Brain microvascular endothelial cell (primary cell): ENCODE measurements at regions not wholly inside any gene's neighbourhood (a gene's known extent, or its start where the extent isn't known, plus 50 kb on each side); places are given as distances from the start of the nearest gene placed in this dataset.

ENCODE experiments used
- DNase-seq: peaks from one replicate; pipeline ENCODE4 v3.0.0-alpha.2; 2020
- H3K27ac ChIP-seq: fragments of 250-450 bp; sonication (Bioruptor Pico); 2 replicates; pipeline ENCODE4 v1.5.1; 2020; ENCODE audit warnings: mild to moderate bottlenecking, moderate library complexity
- H3K27me3 ChIP-seq: fragments of 250-450 bp; sonication (Bioruptor Pico); replicated peaks from 2 replicates; pipeline ENCODE4 v1.5.1; 2020; ENCODE audit warnings: mild to moderate bottlenecking
- H3K36me3 ChIP-seq: fragments of 250-450 bp; sonication (Bioruptor Pico); replicated peaks from 2 replicates; pipeline ENCODE4 v1.5.1; 2020; ENCODE audit warnings: mild to moderate bottlenecking
- H3K4me3 ChIP-seq: 2 replicates; pipeline ENCODE4 v1.5.1; 2011; ENCODE audit warnings: low read depth, mild to moderate bottlenecking, control low read depth, low read length, moderate library complexity
- in situ Hi-C: cut with HindIII; loops from 2 replicates; pipeline ENCODE4 v1.10.0; 2017; ENCODE audit warnings: low sequenced_read_pairs, low pct_ligation_motif_present
- TF ChIP-seq, protein P1 (sequence below): IDR thresholded peaks from 2 replicates; pipeline ENCODE4 v1.5.1; 2011; ENCODE audit warnings: low read depth, mild to moderate bottlenecking, moderate library complexity, low read length, control low read depth, inconsistent platforms; ENCODE audit errors: missing control alignments

DNA sequence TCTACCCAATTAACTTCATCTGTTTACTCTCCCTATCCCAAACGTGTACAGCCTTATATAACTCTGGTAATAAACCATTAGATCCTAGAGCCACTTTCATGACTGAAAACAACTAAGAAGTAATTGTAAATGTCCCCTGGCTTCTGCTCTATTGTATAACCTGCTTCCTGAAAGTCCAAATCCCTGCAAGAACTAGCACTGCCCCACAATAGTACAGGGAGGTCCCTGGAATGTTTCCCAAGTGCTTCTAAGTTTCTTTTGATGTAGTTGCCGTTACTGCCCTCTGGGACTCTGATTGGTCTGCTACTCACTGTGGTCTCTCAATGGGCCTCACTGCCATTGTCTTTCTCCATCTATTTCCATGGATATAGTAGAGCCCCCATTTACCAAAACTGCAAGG lies 764.0 kb upstream of the GHITM start:
- TF ChIP-seq, protein P1, sequence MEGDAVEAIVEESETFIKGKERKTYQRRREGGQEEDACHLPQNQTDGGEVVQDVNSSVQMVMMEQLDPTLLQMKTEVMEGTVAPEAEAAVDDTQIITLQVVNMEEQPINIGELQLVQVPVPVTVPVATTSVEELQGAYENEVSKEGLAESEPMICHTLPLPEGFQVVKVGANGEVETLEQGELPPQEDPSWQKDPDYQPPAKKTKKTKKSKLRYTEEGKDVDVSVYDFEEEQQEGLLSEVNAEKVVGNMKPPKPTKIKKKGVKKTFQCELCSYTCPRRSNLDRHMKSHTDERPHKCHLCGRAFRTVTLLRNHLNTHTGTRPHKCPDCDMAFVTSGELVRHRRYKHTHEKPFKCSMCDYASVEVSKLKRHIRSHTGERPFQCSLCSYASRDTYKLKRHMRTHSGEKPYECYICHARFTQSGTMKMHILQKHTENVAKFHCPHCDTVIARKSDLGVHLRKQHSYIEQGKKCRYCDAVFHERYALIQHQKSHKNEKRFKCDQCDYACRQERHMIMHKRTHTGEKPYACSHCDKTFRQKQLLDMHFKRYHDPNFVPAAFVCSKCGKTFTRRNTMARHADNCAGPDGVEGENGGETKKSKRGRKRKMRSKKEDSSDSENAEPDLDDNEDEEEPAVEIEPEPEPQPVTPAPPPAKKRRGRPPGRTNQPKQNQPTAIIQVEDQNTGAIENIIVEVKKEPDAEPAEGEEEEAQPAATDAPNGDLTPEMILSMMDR = no peak
- no peak for DNase-seq
- Histone ChIP-seq H3K27ac (no peak overlapping the region), H3K4me3 (no peak overlapping the region), H3K36me3 (no peaks in the 10 kb centered on the region), H3K27me3 (no peaks in the 10 kb centered on the region)
- in situ Hi-C loops = no loop called here

DNA sequence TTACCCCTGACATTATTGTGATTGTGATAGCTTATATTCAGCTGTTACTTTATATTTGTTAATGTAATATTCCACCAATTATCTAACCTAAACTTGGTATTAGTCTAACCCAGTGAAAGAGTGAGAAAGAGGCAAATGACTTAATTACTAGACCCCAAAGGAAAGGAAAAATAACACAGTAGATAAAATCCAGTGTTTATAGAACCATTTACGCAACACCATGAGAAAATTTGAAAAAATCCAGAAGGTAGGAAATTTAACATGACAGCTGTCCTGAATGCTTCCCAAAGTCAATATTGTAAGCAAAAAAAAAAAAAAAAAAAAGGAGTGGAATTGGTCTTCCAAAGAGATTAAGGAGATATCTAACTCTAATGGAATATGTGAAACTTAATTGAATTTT lies 741.5 kb upstream of the GHITM start:
- TF ChIP-seq, protein P1 = no peak
- no peak for DNase-seq
- H3K36me3 ChIP-seq = no peaks in the 10 kb centered on the region

DNA sequence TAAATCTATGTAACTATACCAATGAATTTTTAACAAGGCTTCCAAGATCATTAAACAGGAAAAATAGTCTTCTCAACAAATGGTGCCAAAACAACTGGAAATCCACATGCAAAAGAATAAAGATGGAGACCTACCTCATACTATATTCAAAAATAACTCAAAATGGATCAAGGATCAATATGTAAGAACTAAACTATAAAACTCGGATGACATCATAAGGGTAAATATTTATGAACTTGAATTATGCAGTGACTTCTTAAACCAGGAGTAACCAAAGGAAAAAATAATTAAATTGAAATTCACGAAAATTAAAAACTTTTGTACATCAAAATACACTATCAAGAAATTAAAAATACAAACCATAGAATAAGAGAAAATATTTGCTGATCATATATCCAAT lies 728.7 kb upstream of the GHITM start:
- Histone ChIP-seq H3K4me3 (no peak overlapping the region), H3K27me3 (no peaks in the 10 kb centered on the region), H3K36me3 (no peaks in the 10 kb centered on the region), H3K27ac (no peak overlapping the region)
- no peak for DNase-seq
- in situ Hi-C loops = no loop called here
- TF ChIP-seq, protein P1 = no peak

More for the DNA sequence above, 741.5 kb upstream of the GHITM start:
- H3K27ac ChIP-seq = no peak overlapping the region
- no peak overlapping the region for H3K4me3 ChIP-seq
- in situ Hi-C loops = no loop called here
- H3K27me3 ChIP-seq = no peaks in the 10 kb centered on the region

DNA sequence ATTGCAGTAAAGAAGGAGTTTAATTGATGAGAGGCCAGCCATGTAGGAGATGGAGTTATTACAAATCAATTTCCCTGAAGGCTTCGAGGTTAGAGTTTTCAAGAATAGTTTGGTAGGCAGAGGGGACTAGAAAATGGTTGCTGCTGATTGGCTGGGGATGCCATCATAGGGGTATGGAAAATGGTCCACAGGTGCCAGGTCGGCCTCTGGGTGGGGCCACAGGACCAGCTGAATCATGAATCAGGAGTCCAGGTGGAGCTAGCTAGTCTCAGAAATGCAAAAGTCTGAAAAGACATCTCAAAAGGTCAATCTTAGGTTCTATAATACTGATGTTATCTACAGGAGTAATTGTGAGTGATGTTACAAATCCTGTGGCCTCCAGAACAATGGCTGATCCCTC lies 714.0 kb upstream of the GHITM start:
- TF ChIP-seq, protein P1 = no peak
- no peaks in the 10 kb centered on the region for H3K27me3 ChIP-seq
- H3K36me3 ChIP-seq = no peaks in the 10 kb centered on the region
- no peak overlapping the region for H3K27ac ChIP-seq
- no peak for DNase-seq
- in situ Hi-C loops = no loop called here
- H3K4me3 ChIP-seq = no peak overlapping the region

DNA sequence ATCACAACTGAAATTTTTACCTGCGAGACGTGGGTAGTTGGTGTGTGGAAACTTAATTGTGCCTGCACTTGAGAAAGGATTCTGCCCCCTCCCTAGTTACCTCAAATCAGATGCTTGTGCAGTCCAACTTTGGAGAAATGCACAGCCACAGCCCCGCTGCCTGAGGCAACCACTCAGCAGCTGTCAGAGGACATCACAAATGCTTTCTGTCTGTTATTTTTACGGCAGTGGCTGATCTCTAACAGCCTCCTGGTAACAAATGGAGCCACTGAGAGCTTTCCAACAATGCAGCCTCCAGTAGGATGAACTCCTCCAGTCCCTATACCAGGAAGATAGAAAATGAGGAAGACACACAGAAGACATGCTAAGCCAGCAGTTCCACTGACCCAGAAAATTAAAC lies 712.2 kb upstream of the GHITM start:
- H3K4me3 ChIP-seq = no peak overlapping the region
- in situ Hi-C loops = no loop called here

More for the DNA sequence above, 712.2 kb upstream of the GHITM start:
- DNase-seq = no peak
- TF ChIP-seq, protein P1 = no peak
- H3K27ac ChIP-seq = no peak overlapping the region
- H3K36me3 ChIP-seq = no peaks in the 10 kb centered on the region
- H3K27me3 ChIP-seq = no peaks in the 10 kb centered on the region
